AG20443 (cell line): ENCODE measurements at regions not wholly inside any gene's neighbourhood (a gene's known extent, or its start where the extent isn't known, plus 50 kb on each side); places are given as distances from the start of the nearest gene placed in this dataset.

ENCODE experiments used
- DNase-seq: peaks from one replicate; pipeline ENCODE4 v3.0.0; 2012; ENCODE audit warnings: low spot score, mixed read lengths

- no peak for DNase-seq
Observed at GRCh38 chr2:52934920-52935640, 832.5 kb upstream of the CHAC2 start.

- no peak for DNase-seq
Observed at GRCh38 chr2:52934323-52934898, 833.2 kb upstream of the CHAC2 start.

GRCh38 chr2:52933878-52934277 lies 833.7 kb upstream of the CHAC2 start:
- DNase-seq: no peak

- no peak for DNase-seq
Observed at GRCh38 chr2:52931660-52932059, 835.9 kb upstream of the CHAC2 start.

- DNase-seq: no peak
Observed at GRCh38 chr2:52929412-52929811, 838.2 kb upstream of the CHAC2 start.

GRCh38 chr2:52919673-52920072 lies 847.9 kb upstream of the CHAC2 start:
- DNase-seq: no peak

GRCh38 chr2:52918551-52918950 lies 849.1 kb upstream of the CHAC2 start:
- DNase-seq: no peak

- no peak for DNase-seq
Observed at GRCh38 chr2:52916981-52917380, 850.6 kb upstream of the CHAC2 start.

- DNase-seq: no peak
Observed at GRCh38 chr2:52904355-52904891, 863.2 kb upstream of the CHAC2 start.

GRCh38 chr2:52897511-52898044 lies 870.0 kb upstream of the CHAC2 start:
- DNase-seq: no peak

- DNase-seq: no peak
Observed at GRCh38 chr2:52895726-52896340, 871.8 kb upstream of the CHAC2 start.

- DNase-seq: no peak
Observed at GRCh38 chr2:52886556-52886955, 881.0 kb upstream of the CHAC2 start.

GRCh38 chr2:52884761-52885352 lies 882.7 kb upstream of the CHAC2 start:
- no peak for DNase-seq

- DNase-seq: no peak
Observed at GRCh38 chr2:52882974-52883373, 884.6 kb upstream of the CHAC2 start.

GRCh38 chr2:52881606-52882005 lies 886.0 kb upstream of the CHAC2 start:
- no peak for DNase-seq

- DNase-seq: no peak
Observed at GRCh38 chr2:52880872-52881271, 886.7 kb upstream of the CHAC2 start.

GRCh38 chr2:52879561-52879960 lies 888.0 kb upstream of the CHAC2 start:
- no peak for DNase-seq

- no peak for DNase-seq
Observed at GRCh38 chr2:52877703-52878102, 889.9 kb upstream of the CHAC2 start.

- DNase-seq: no peak
Observed at GRCh38 chr2:52874466-52875106, 893.0 kb upstream of the CHAC2 start.

GRCh38 chr2:52862801-52863200 lies 904.8 kb upstream of the CHAC2 start:
- DNase-seq: no peak

GRCh38 chr2:52861596-52861995 lies 906.0 kb upstream of the CHAC2 start:
- no peak for DNase-seq

- no peak for DNase-seq
Observed at GRCh38 chr2:52859065-52859464, 908.5 kb upstream of the CHAC2 start.
